Adrenal gland (tissue), 9 donors: ENCODE measurements at regions not wholly inside any gene's neighbourhood (a gene's known extent, or its start where the extent isn't known, plus 50 kb on each side); places are given as distances from the start of the nearest gene placed in this dataset.

ENCODE experiments used
- DNase-seq, 7 donors: peaks; one replicate each; pipeline ENCODE4 v3.0.0-alpha.2; 2019 to 2020
- H3K27ac ChIP-seq, 5 donors: fragments of 200-600 bp; sonication (generic) in 4 of 5; 1 replicate in 3 of 5; 2 replicates in 2 of 5; pipeline versions ENCODE4 v1.5.1 to v1.8.0; 2016 to 2020; ENCODE audit warnings: mild to moderate bottlenecking in 1 of 5
- H3K27me3 ChIP-seq: fragments of 200-600 bp; 2 replicates; pipeline ENCODE4 v1.8.0; 2021
- H3K36me3 ChIP-seq, 2 donors: fragments of 200-600 bp; replicated peaks in 1 of 2; 1 replicate in 1 of 2; 2 replicates in 1 of 2; pipeline versions ENCODE4 v1.5.1 to v1.8.0; 2018 to 2022
- H3K4me1 ChIP-seq, 2 donors: fragments of 200-600 bp; replicated peaks in 1 of 2; 1 replicate in 1 of 2; 2 replicates in 1 of 2; pipeline versions ENCODE4 v1.5.1 to v1.8.0; 2018 to 2021
- H3K4me3 ChIP-seq, 4 donors: fragments of 200-600 bp; sonication (generic) in 3 of 4; one replicate each; pipeline ENCODE4 v1.5.1; 2016 to 2018
- H3K9me3 ChIP-seq, 3 donors: fragments of 200-600 bp; sonication (generic) in 1 of 3; replicated peaks in 1 of 3; 1 replicate in 2 of 3; 2 replicates in 1 of 3; pipeline versions ENCODE4 v1.5.1 to v1.8.0; 2016 to 2021
- CTCF ChIP-seq, 6 experiments: fragments of 450-650 bp in 4 of 6; fragments of 200-600 bp in 2 of 6; sonication (generic) in 1 of 6; IDR thresholded peaks; 1 replicate in 5 of 6; 2 replicates in 1 of 6; pipeline versions ENCODE4 v1.5.1 to v1.8.0; 2016 to 2021; ENCODE audit warnings: antibody characterized with exemption in 6 of 6, mild to moderate bottlenecking in 2 of 6, moderate library complexity in 1 of 6
- POLR2A ChIP-seq, 2 donors: fragments of 450-650 bp; IDR thresholded peaks; one replicate each; pipeline ENCODE4 v1.6.1; 2017; ENCODE audit warnings: antibody characterized with exemption in 2 of 2, mild to moderate bottlenecking in 2 of 2, moderate library complexity in 1 of 2
- WGBS, 4 donors: extraction: QIAGEN DNeasy Blood & Tissue Kit in 2 of 4; methylation state at CpG; one replicate each; pipeline versions ENCODE4 v1.1.5 to v1.1.7; 2013 to 2017; 5-methylcytosine and 5-hydroxymethylcytosine counted together
- intact Hi-C, 2 donors: fragments of 100-400 bp; cut with DNase I; formaldehyde crosslinking; loops; one replicate each; pipeline versions ENCODE4 v1.14.1 to v1.15.0; 2022 to 2023
- donor health status: healthy with polysubstance abuse.
- donor health status: Bipolar disorder and iron deficiency.
- donor health status: DM: yes; HTN: yes; CAD: no.
- donor health status: DM: no; HTN: no; CAD: no.
- donor health status: DM: no; HTN: no; CAD: no.

GRCh38 chr2:212938144-212938793 lies 213.1 kb downstream of the IKZF2 start:
- Histone ChIP-seq H3K9me3 (no peaks in the 10 kb centered on the region), H3K4me1 (no peaks in the 10 kb centered on the region), H3K27me3 (no peaks in the 10 kb centered on the region), H3K4me3 (no peak overlapping the region), H3K36me3 (no peaks in the 10 kb centered on the region), H3K27ac (no peak overlapping the region)
- intact Hi-C loops, result no loop called here
- WGBS, 4 donors, result 87 to 91% (median 89%) methylated on average over 7 of the region's 7 CpGs
- no peak for DNase-seq
- TF ChIP-seq POLR2A (IDR thresholded peaks at IDR 0.05), result no peak
- TF ChIP-seq CTCF (IDR thresholded peaks at IDR 0.05), result no peak

DNA sequence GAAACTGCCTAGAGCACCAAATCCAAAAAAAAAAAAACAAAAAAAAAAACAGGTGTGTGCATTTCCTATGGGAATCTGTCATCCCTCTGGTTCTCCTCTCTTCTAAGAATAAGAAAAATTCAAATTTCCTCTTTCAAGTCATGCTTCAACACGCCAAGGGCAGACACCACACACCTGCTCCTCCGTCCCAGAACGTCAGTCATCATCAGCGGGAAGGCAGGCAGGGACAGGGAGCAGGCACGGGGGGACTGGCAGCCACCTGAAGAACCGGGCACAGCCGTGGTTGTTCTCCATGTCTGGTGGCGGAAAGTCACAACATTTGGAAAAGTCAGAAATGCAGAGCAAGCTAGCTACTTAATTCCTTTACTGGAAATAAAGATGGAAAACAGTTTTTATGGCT lies 214.8 kb downstream of the IKZF2 start:
- H3K9me3 ChIP-seq, result no peaks in the 10 kb centered on the region
- intact Hi-C loops, result no loop called here
- DNase-seq, result no peak
- no peaks in the 10 kb centered on the region for H3K4me1 ChIP-seq
- H3K36me3 ChIP-seq, result no peaks in the 10 kb centered on the region
- no peak overlapping the region for H3K27ac ChIP-seq
- TF ChIP-seq POLR2A (IDR thresholded peaks at IDR 0.05) (no peak), CTCF (IDR thresholded peaks at IDR 0.05) (no peak)
- WGBS, 4 donors, result 81 to 97% (median 91%) methylated on average over 8 of the region's 8 CpGs
- H3K4me3 ChIP-seq, result no peak overlapping the region
- no peaks in the 10 kb centered on the region for H3K27me3 ChIP-seq

- TF ChIP-seq CTCF (IDR thresholded peaks at IDR 0.05) (no peak), POLR2A (IDR thresholded peaks at IDR 0.05) (no peak)
- no peaks in the 10 kb centered on the region for H3K9me3 ChIP-seq
- H3K4me3 ChIP-seq, result no peak overlapping the region
- H3K36me3 ChIP-seq, result no peaks in the 10 kb centered on the region
- no peaks in the 10 kb centered on the region for H3K27me3 ChIP-seq
- no peak overlapping the region for H3K27ac ChIP-seq
- no peak for DNase-seq
- 76 to 85% (median 84%) methylated on average over 4 of the region's 4 CpGs for WGBS, 4 donors
- H3K4me1 ChIP-seq, result no peaks in the 10 kb centered on the region
- intact Hi-C loops, result no loop called here
These were observed 215.7 kb downstream of the IKZF2 start for GRCh38 chr2:212935752-212936151.

GRCh38 chr2:212931271-212931670 lies 220.1 kb downstream of the IKZF2 start:
- no peak for DNase-seq
- TF ChIP-seq POLR2A (IDR thresholded peaks at IDR 0.05), result no peak
- no peak for TF ChIP-seq CTCF (IDR thresholded peaks at IDR 0.05)
- no peaks in the 10 kb centered on the region for H3K36me3 ChIP-seq
- no peak overlapping the region for H3K4me3 ChIP-seq
- H3K27ac ChIP-seq, result no peak overlapping the region
- H3K4me1 ChIP-seq, result no peaks in the 10 kb centered on the region
- intact Hi-C loops, result no loop called here
- 87 to 91% (median 88%) methylated on average over 5 of the region's 5 CpGs for WGBS, 4 donors
- H3K27me3 ChIP-seq, result no peaks in the 10 kb centered on the region
- H3K9me3 ChIP-seq, result no peaks in the 10 kb centered on the region
